DND-41 (cell line): ENCODE measurements at regions not wholly inside any gene's neighbourhood (a gene's known extent, or its start where the extent isn't known, plus 50 kb on each side); places are given as distances from the start of the nearest gene placed in this dataset.

Experiments
- ATAC-seq: fragments of 200-7000 bp; cut with Tn5 transposase; 3 replicates; pipeline ENCODE4 v1.9.1; 2021; ENCODE audit warnings: low read depth; ENCODE audit not compliant: insufficient read depth
- DNase-seq: peaks from one replicate; pipeline ENCODE4 v3.0.0-alpha.2; 2020
- H2AFZ ChIP-seq: 2 replicates; pipeline ENCODE4 v1.6.0; 2012; ENCODE audit warnings: low read depth, low read length
- H3K27ac ChIP-seq: 2 replicates; pipeline ENCODE4 v1.5.1; 2012; ENCODE audit warnings: low read length, inconsistent platforms
- H3K27me3 ChIP-seq: fragments of 200-600 bp; sonication (generic); 2 replicates; pipeline ENCODE4 v1.6.0; 2012; ENCODE audit warnings: low read length, mild to moderate bottlenecking, inconsistent platforms; ENCODE audit not compliant: insufficient read depth, poor library complexity
- H3K36me3 ChIP-seq: 2 replicates; pipeline ENCODE4 v1.5.1; 2012; ENCODE audit warnings: low read length, inconsistent platforms; ENCODE audit not compliant: insufficient read depth
- H3K4me1 ChIP-seq: 2 replicates; pipeline ENCODE4 v1.5.1; 2012; ENCODE audit warnings: mild to moderate bottlenecking, low read length; ENCODE audit not compliant: insufficient read depth
- H3K4me2 ChIP-seq: 2 replicates; pipeline ENCODE4 v1.6.0; 2012; ENCODE audit warnings: mild to moderate bottlenecking, moderate library complexity, low read length, inconsistent platforms; ENCODE audit not compliant: insufficient read depth
- H3K4me3 ChIP-seq, 2 experiments: fragments of 200-600 bp in 1 of 2; shearing (Covaris generic) in 1 of 2; 2 replicates each; pipeline ENCODE4 v1.5.1; 2012 to 2016; ENCODE audit warnings: inconsistent platforms in 2 of 2, low read length in 2 of 2, mild to moderate bottlenecking in 2 of 2, low read depth in 1 of 2, moderate library complexity in 1 of 2
- H3K79me2 ChIP-seq: 2 replicates; pipeline ENCODE4 v1.6.0; 2012; ENCODE audit warnings: low read length, inconsistent platforms; ENCODE audit not compliant: insufficient read depth
- H3K9ac ChIP-seq: 2 replicates; pipeline ENCODE4 v1.6.0; 2012; ENCODE audit warnings: low read depth, mild to moderate bottlenecking, inconsistent platforms, low read length, moderate library complexity
- H3K9me3 ChIP-seq: 2 replicates; pipeline ENCODE4 v1.5.1; 2012; ENCODE audit warnings: low read length, moderate library complexity, mild to moderate bottlenecking, inconsistent platforms; ENCODE audit not compliant: insufficient read depth, severe bottlenecking
- H4K20me1 ChIP-seq: 2 replicates; pipeline ENCODE4 v1.6.0; 2012; ENCODE audit warnings: low read length; ENCODE audit not compliant: insufficient read depth
- CTCF ChIP-seq: IDR thresholded peaks from 2 replicates; pipeline ENCODE4 v1.5.1; 2012; ENCODE audit warnings: borderline replicate concordance, low read length, moderate library complexity, mild to moderate bottlenecking; ENCODE audit not compliant: poor library complexity, severe bottlenecking; ENCODE audit errors: extremely low read depth
- EZH2 ChIP-seq: IDR thresholded peaks from 3 replicates; pipeline ENCODE4 v1.6.1; 2012; ENCODE audit warnings: borderline replicate concordance, low read depth, mild to moderate bottlenecking, moderate library complexity, low read length, inconsistent platforms; ENCODE audit not compliant: severe bottlenecking

GRCh38 chr1:88117597-88117996, 566.5 kb upstream of the PKN2 start:
- Histone ChIP-seq H3K4me1 (no peaks in the 10 kb centered on the region), H2AFZ (no peak overlapping the region), H3K79me2 (no peaks in the 10 kb centered on the region), H3K4me3 (no peak overlapping the region), H3K27me3 (peaks cover 5% of the 10 kb centered on the region), H4K20me1 (no peaks in the 10 kb centered on the region), H3K36me3 (no peaks in the 10 kb centered on the region), H3K4me2 (no peak overlapping the region), H3K27ac (no peak overlapping the region), H3K9ac (no peak overlapping the region), H3K9me3 (no peaks in the 10 kb centered on the region)
- TF ChIP-seq CTCF (no peak), EZH2 (no peak)
- ATAC-seq (no peak), DNase-seq (no peak)

GRCh38 chr1:88118176-88118845, 565.8 kb upstream of the PKN2 start:
- Histone ChIP-seq H3K27me3 (peaks cover 5% of the 10 kb centered on the region), H3K4me3 (no peak overlapping the region), H3K79me2 (no peaks in the 10 kb centered on the region), H2AFZ (no peak overlapping the region), H3K36me3 (no peaks in the 10 kb centered on the region), H3K9me3 (no peaks in the 10 kb centered on the region), H3K4me1 (no peaks in the 10 kb centered on the region), H3K27ac (no peak overlapping the region), H4K20me1 (no peaks in the 10 kb centered on the region), H3K9ac (no peak overlapping the region), H3K4me2 (no peak overlapping the region)
- DNase-seq (no peak), ATAC-seq (no peak)
- TF ChIP-seq CTCF (no peak), EZH2 (no peak)

GRCh38 chr1:88124614-88125013, 559.5 kb upstream of the PKN2 start:
- Histone ChIP-seq H2AFZ (no peak overlapping the region), H3K4me3 (no peak overlapping the region), H4K20me1 (no peaks in the 10 kb centered on the region)

More at GRCh38 chr1:88124614-88125013, 559.5 kb upstream of the PKN2 start:
- no peaks in the 10 kb centered on the region for H3K9me3 ChIP-seq
- DNase-seq (no peak), ATAC-seq (no peak)
- no peaks in the 10 kb centered on the region for H3K4me1 ChIP-seq
- no peaks in the 10 kb centered on the region for H3K36me3 ChIP-seq
- H3K27ac ChIP-seq, result no peak overlapping the region
- TF ChIP-seq CTCF, result no peak
- TF ChIP-seq EZH2, result no peak
- H3K9ac ChIP-seq, result no peak overlapping the region
- H3K4me2 ChIP-seq, result no peak overlapping the region
- H3K79me2 ChIP-seq, result no peaks in the 10 kb centered on the region
- no peaks in the 10 kb centered on the region for H3K27me3 ChIP-seq
